ENCODE measurements at regions not wholly inside any gene's neighbourhood (a gene's known extent, or its start where the extent isn't known, plus 50 kb on each side); places are given as distances from the start of the nearest gene placed in this dataset.

DNA sequence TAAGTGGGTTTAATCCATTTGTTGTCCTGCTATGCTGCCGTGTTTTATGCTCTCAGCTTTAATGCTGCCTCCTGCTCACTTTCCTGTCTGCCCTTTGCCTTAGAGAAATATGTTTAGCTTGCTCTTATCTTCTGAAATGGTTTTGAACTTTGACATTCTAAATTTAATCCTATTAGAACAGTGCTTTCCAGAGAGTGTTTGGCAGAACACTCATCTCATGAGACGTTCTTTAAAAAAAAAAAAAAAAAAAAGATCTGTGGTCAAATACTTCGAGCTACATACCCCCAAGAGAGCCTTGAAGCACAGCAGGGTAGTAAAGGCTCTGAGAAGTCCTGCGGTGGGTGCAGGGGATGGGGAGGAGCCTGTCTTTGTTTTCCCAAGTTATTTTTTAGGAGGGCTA lies 161.3 kb downstream of the SPP2 start:
- TF ChIP-seq, protein P1, sequence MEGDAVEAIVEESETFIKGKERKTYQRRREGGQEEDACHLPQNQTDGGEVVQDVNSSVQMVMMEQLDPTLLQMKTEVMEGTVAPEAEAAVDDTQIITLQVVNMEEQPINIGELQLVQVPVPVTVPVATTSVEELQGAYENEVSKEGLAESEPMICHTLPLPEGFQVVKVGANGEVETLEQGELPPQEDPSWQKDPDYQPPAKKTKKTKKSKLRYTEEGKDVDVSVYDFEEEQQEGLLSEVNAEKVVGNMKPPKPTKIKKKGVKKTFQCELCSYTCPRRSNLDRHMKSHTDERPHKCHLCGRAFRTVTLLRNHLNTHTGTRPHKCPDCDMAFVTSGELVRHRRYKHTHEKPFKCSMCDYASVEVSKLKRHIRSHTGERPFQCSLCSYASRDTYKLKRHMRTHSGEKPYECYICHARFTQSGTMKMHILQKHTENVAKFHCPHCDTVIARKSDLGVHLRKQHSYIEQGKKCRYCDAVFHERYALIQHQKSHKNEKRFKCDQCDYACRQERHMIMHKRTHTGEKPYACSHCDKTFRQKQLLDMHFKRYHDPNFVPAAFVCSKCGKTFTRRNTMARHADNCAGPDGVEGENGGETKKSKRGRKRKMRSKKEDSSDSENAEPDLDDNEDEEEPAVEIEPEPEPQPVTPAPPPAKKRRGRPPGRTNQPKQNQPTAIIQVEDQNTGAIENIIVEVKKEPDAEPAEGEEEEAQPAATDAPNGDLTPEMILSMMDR (IDR thresholded peaks at IDR 0.05; ENCODE audit: low read depth, low read length, poor library complexity, severe bottlenecking) = no peak
- no peak for TF ChIP-seq EZH2phosphoT487 (IDR thresholded peaks at IDR 0.05; ENCODE audit: borderline replicate concordance, low read length)
